Activated T-helper 17 cell treated with anti-CD3 and anti-CD28 coated beads, Interleukin-2, amount 50 U/mL, for 72 hours (primary cell): ENCODE measurements at regions not wholly inside any gene's neighbourhood (a gene's known extent, or its start where the extent isn't known, plus 50 kb on each side); places are given as distances from the start of the nearest gene placed in this dataset.
"Not testable (repeated sequence)": the region's sequence is repeated elsewhere in the genome, so short reads cannot be mapped to it uniquely, and the experiment has no call there.

Experiments
- ATAC-seq: fragments of 150-1000 bp; cut with Tn5 transposase; replicated peaks from 2 replicates; pipeline ENCODE4 v1.10.0; 2021; ENCODE audit warnings: mild to moderate bottlenecking, moderate library complexity
- H3K27ac Mint-ChIP-seq: one replicate; pipeline ENCODE4 v1.8.0; 2022; ENCODE audit warnings: mixed read lengths
- H3K27me3 Mint-ChIP-seq: one replicate; pipeline ENCODE4 v1.8.0; 2022; ENCODE audit warnings: mixed read lengths
- H3K36me3 Mint-ChIP-seq: one replicate; pipeline ENCODE4 v1.8.0; 2022; ENCODE audit warnings: low read depth, mild to moderate bottlenecking, mixed read lengths
- H3K4me1 Mint-ChIP-seq: one replicate; pipeline ENCODE4 v1.8.0; 2022; ENCODE audit warnings: mixed read lengths
- H3K4me3 Mint-ChIP-seq: one replicate; pipeline ENCODE4 v1.8.0; 2022; ENCODE audit warnings: mild to moderate bottlenecking, mixed read lengths
- H3K9me3 Mint-ChIP-seq: one replicate; pipeline ENCODE4 v1.8.0; 2022; ENCODE audit warnings: mixed read lengths

- Mint-ChIP-seq H3K4me1 (no peaks in the 10 kb centered on the region), H3K27me3 (no peaks in the 10 kb centered on the region), H3K9me3 (peaks cover 23% of the 10 kb centered on the region), H3K4me3 (no peak overlapping the region), H3K27ac (no peak overlapping the region), H3K36me3 (no peaks in the 10 kb centered on the region)
- no peak for ATAC-seq
Observed at GRCh38 chr6:103101267-103101666, 1707.8 kb downstream of the GRIK2 start.

GRCh38 chr6:103092414-103092813, 1698.9 kb downstream of the GRIK2 start:
- ATAC-seq, H3K9me3 Mint-ChIP-seq, H3K27me3 Mint-ChIP-seq, H3K4me3 Mint-ChIP-seq, H3K36me3 Mint-ChIP-seq, H3K27ac Mint-ChIP-seq, H3K4me1 Mint-ChIP-seq: not testable (repeated sequence)

GRCh38 chr6:103085801-103086200, 1692.3 kb downstream of the GRIK2 start:
- Mint-ChIP-seq H3K27me3 (no peaks in the 10 kb centered on the region), H3K9me3 (no peaks in the 10 kb centered on the region), H3K4me1 (no peaks in the 10 kb centered on the region), H3K4me3 (no peak overlapping the region), H3K27ac (no peak overlapping the region), H3K36me3 (no peaks in the 10 kb centered on the region)
- no peak for ATAC-seq

- ATAC-seq: no peak
- H3K4me1 Mint-ChIP-seq: no peaks in the 10 kb centered on the region
- H3K9me3 Mint-ChIP-seq: peaks cover 4% of the 10 kb centered on the region
- H3K4me3 Mint-ChIP-seq: no peak overlapping the region
- no peaks in the 10 kb centered on the region for H3K36me3 Mint-ChIP-seq
- H3K27ac Mint-ChIP-seq: no peak overlapping the region
- H3K27me3 Mint-ChIP-seq: no peaks in the 10 kb centered on the region
Observed at GRCh38 chr6:103081876-103082630, 1688.5 kb downstream of the GRIK2 start.

- no peaks in the 10 kb centered on the region for H3K4me1 Mint-ChIP-seq
Observed at GRCh38 chr6:103081126-103081525, 1687.6 kb downstream of the GRIK2 start.

GRCh38 chr6:103080497-103080896, 1687.0 kb downstream of the GRIK2 start:
- no peaks in the 10 kb centered on the region for H3K4me1 Mint-ChIP-seq
- no peak overlapping the region for H3K27ac Mint-ChIP-seq
- peaks cover 4% of the 10 kb centered on the region for H3K9me3 Mint-ChIP-seq
- no peak for ATAC-seq
- H3K4me3 Mint-ChIP-seq: no peak overlapping the region
- no peaks in the 10 kb centered on the region for H3K27me3 Mint-ChIP-seq
- H3K36me3 Mint-ChIP-seq: no peaks in the 10 kb centered on the region

More at GRCh38 chr6:103081126-103081525, 1687.6 kb downstream of the GRIK2 start:
- Mint-ChIP-seq H3K4me3 (no peak overlapping the region), H3K27ac (no peak overlapping the region), H3K36me3 (no peaks in the 10 kb centered on the region), H3K27me3 (no peaks in the 10 kb centered on the region), H3K9me3 (peaks cover 4% of the 10 kb centered on the region)
- ATAC-seq: no peak

GRCh38 chr6:103079867-103080266, 1686.4 kb downstream of the GRIK2 start:
- H3K27ac Mint-ChIP-seq: no peak overlapping the region
- no peak for ATAC-seq
- H3K4me1 Mint-ChIP-seq: no peaks in the 10 kb centered on the region
- no peaks in the 10 kb centered on the region for H3K27me3 Mint-ChIP-seq
- no peak overlapping the region for H3K4me3 Mint-ChIP-seq
- H3K9me3 Mint-ChIP-seq: peaks cover 4% of the 10 kb centered on the region
- H3K36me3 Mint-ChIP-seq: no peaks in the 10 kb centered on the region

- Mint-ChIP-seq H3K27me3 (no peaks in the 10 kb centered on the region), H3K27ac (no peak overlapping the region), H3K9me3 (peaks cover 8% of the 10 kb centered on the region), H3K36me3 (no peaks in the 10 kb centered on the region), H3K4me3 (no peak overlapping the region), H3K4me1 (no peaks in the 10 kb centered on the region)
- ATAC-seq: no peak
Observed at GRCh38 chr6:103062136-103062535, 1668.6 kb downstream of the GRIK2 start.

- no peak for ATAC-seq
- Mint-ChIP-seq H3K4me3 (no peak overlapping the region), H3K27me3 (no peaks in the 10 kb centered on the region), H3K36me3 (no peaks in the 10 kb centered on the region), H3K9me3 (peaks cover 8% of the 10 kb centered on the region), H3K27ac (no peak overlapping the region), H3K4me1 (no peaks in the 10 kb centered on the region)
Observed at GRCh38 chr6:103047567-103047966, 1654.1 kb downstream of the GRIK2 start.

GRCh38 chr6:103042336-103042735, 1648.8 kb downstream of the GRIK2 start:
- H3K27me3 Mint-ChIP-seq: no peaks in the 10 kb centered on the region
- ATAC-seq: no peak
- H3K36me3 Mint-ChIP-seq: no peaks in the 10 kb centered on the region
- no peak overlapping the region for H3K4me3 Mint-ChIP-seq
- no peak overlapping the region for H3K27ac Mint-ChIP-seq
- no peaks in the 10 kb centered on the region for H3K9me3 Mint-ChIP-seq
- no peaks in the 10 kb centered on the region for H3K4me1 Mint-ChIP-seq

GRCh38 chr6:103036846-103037245, 1643.3 kb downstream of the GRIK2 start:
- no peaks in the 10 kb centered on the region for H3K27me3 Mint-ChIP-seq
- no peak overlapping the region for H3K27ac Mint-ChIP-seq
- no peaks in the 10 kb centered on the region for H3K4me1 Mint-ChIP-seq
- H3K4me3 Mint-ChIP-seq: no peak overlapping the region
- no peak for ATAC-seq
- peaks cover 5% of the 10 kb centered on the region for H3K9me3 Mint-ChIP-seq
- no peaks in the 10 kb centered on the region for H3K36me3 Mint-ChIP-seq

- Mint-ChIP-seq H3K27me3 (no peaks in the 10 kb centered on the region), H3K9me3 (peaks cover 2% of the 10 kb centered on the region), H3K36me3 (no peaks in the 10 kb centered on the region), H3K4me1 (no peaks in the 10 kb centered on the region), H3K27ac (no peak overlapping the region), H3K4me3 (no peak overlapping the region)
- no peak for ATAC-seq
Observed at GRCh38 chr6:103027271-103027931, 1633.9 kb downstream of the GRIK2 start.

GRCh38 chr6:103018426-103018825, 1624.9 kb downstream of the GRIK2 start:
- ATAC-seq: no peak
- H3K4me3 Mint-ChIP-seq: no peak overlapping the region
- peaks cover 16% of the 10 kb centered on the region for H3K9me3 Mint-ChIP-seq
- H3K27me3 Mint-ChIP-seq: no peaks in the 10 kb centered on the region
- H3K4me1 Mint-ChIP-seq: no peaks in the 10 kb centered on the region
- H3K36me3 Mint-ChIP-seq: no peaks in the 10 kb centered on the region
- H3K27ac Mint-ChIP-seq: no peak overlapping the region

GRCh38 chr6:103017878-103018277, 1624.4 kb downstream of the GRIK2 start:
- H3K27ac Mint-ChIP-seq: no peak overlapping the region
- ATAC-seq: no peak
- no peaks in the 10 kb centered on the region for H3K36me3 Mint-ChIP-seq
- peaks cover 18% of the 10 kb centered on the region for H3K9me3 Mint-ChIP-seq
- H3K27me3 Mint-ChIP-seq: no peaks in the 10 kb centered on the region
- H3K4me1 Mint-ChIP-seq: no peaks in the 10 kb centered on the region
- H3K4me3 Mint-ChIP-seq: no peak overlapping the region

- H3K4me1 Mint-ChIP-seq: no peaks in the 10 kb centered on the region
- H3K4me3 Mint-ChIP-seq: no peak overlapping the region
- H3K36me3 Mint-ChIP-seq: no peaks in the 10 kb centered on the region
- no peak overlapping the region for H3K27ac Mint-ChIP-seq
- H3K27me3 Mint-ChIP-seq: no peaks in the 10 kb centered on the region
- H3K9me3 Mint-ChIP-seq: peaks cover 16% of the 10 kb centered on the region
- no peak for ATAC-seq
Observed at GRCh38 chr6:103011605-103012004, 1618.1 kb downstream of the GRIK2 start.
